ENCODE measurements at regions not wholly inside any gene's neighbourhood (a gene's known extent, or its start where the extent isn't known, plus 50 kb on each side); places are given as distances from the start of the nearest gene placed in this dataset.

DNA sequence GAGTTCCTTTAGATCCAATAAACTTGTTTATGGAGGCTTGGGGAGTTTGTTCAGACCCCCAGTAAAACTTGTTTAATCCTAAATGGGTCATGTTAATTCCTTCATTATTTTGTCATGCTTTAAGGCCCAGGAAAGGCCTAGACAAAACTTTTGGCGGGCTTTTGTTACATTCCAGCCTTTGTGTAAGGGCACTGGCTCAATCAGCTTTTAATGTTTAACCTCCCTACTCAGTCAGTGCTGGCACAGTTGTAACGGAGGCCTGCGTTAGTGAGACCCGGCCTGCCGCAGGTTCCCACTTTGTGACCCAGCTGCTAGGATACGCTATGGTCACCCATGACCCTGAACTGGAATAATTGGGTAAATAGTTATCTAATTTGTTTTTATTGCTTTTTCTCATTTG lies 59.2 kb downstream of the OXSM start:
- TF ChIP-seq, protein P1, sequence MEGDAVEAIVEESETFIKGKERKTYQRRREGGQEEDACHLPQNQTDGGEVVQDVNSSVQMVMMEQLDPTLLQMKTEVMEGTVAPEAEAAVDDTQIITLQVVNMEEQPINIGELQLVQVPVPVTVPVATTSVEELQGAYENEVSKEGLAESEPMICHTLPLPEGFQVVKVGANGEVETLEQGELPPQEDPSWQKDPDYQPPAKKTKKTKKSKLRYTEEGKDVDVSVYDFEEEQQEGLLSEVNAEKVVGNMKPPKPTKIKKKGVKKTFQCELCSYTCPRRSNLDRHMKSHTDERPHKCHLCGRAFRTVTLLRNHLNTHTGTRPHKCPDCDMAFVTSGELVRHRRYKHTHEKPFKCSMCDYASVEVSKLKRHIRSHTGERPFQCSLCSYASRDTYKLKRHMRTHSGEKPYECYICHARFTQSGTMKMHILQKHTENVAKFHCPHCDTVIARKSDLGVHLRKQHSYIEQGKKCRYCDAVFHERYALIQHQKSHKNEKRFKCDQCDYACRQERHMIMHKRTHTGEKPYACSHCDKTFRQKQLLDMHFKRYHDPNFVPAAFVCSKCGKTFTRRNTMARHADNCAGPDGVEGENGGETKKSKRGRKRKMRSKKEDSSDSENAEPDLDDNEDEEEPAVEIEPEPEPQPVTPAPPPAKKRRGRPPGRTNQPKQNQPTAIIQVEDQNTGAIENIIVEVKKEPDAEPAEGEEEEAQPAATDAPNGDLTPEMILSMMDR (IDR thresholded peaks at IDR 0.05) = no peak
- TF ChIP-seq ZFX (IDR thresholded peaks at IDR 0.05; ENCODE audit: borderline replicate concordance) = no peak
